Activated B cell treated with CpG ODN at 0.5 μM for 24 hours (primary cell): ENCODE measurements at regions not wholly inside any gene's neighbourhood (a gene's known extent, or its start where the extent isn't known, plus 50 kb on each side); places are given as distances from the start of the nearest gene placed in this dataset.

Experiments used
- ATAC-seq: fragments of 200-7000 bp; cut with Tn5 transposase; one replicate; pipeline ENCODE4 v1.10.0; 2021; ENCODE audit warnings: low read depth, mild to moderate bottlenecking, moderate library complexity
- CTCF ChIA-PET: fragments of 350-600 bp; sonication (Branson Sonifier 250); formaldehyde crosslinking; loops from one replicate; lab custom pipeline; 2021; ENCODE audit warnings: antibody characterized with exemption; lab: Charles Lee
- POLR2A ChIA-PET: fragments of 350-600 bp; sonication (Branson Sonifier 250); formaldehyde crosslinking; loops from one replicate; lab custom pipeline; 2021; ENCODE audit warnings: antibody characterized with exemption; lab: Charles Lee
- DNase-seq: peaks from one replicate; pipeline ENCODE4 v3.0.0; 2022
- H3K27ac Mint-ChIP-seq: one replicate; pipeline ENCODE4 v1.8.0; 2020; ENCODE audit warnings: mixed read lengths
- H3K27me3 Mint-ChIP-seq: one replicate; pipeline ENCODE4 v1.8.0; 2021; ENCODE audit warnings: mixed read lengths
- H3K36me3 Mint-ChIP-seq: one replicate; pipeline ENCODE4 v1.8.0; 2021; ENCODE audit warnings: low read depth, mixed read lengths
- H3K4me1 Mint-ChIP-seq: one replicate; pipeline ENCODE4 v1.8.0; 2021; ENCODE audit warnings: mixed read lengths
- H3K4me3 Mint-ChIP-seq: one replicate; pipeline ENCODE4 v1.8.0; 2020; ENCODE audit warnings: mild to moderate bottlenecking, mixed read lengths
- H3K9me3 Mint-ChIP-seq: one replicate; pipeline ENCODE4 v1.8.0; 2020; ENCODE audit warnings: mixed read lengths
- intact Hi-C: fragments of 100-400 bp; cut with micrococcal nuclease; formaldehyde crosslinking; loops from one replicate; pipeline ENCODE4 v1.15.1; 2024
- TF ChIP-seq, protein P1 (sequence below): fragments of 200-600 bp; IDR thresholded peaks from one replicate; pipeline ENCODE4 v1.8.0; 2022; ENCODE audit warnings: antibody characterized with exemption, mild to moderate bottlenecking

DNA sequence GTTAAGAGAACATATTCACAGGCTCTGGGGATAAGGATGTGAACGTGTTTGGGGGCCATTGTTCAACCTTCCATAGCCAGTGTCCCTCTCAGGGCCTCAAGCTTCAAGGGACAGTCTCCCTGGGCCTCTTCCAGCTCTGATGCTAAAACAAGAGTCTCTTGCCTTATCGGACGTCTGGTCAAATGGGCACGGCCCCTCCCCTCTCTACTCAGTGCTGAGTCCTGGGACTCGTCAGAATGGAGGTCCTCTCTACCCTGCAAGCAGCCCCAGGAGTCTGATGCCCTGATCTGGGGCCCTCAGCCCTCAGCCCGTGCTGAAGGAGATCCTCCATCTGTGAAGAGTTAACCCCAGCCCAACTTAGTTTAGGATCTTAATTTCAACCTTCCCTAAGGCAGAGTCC, 198.2 kb downstream of the ZFP36L2 start:
- intact Hi-C loops = no loop called here
- no peaks in the 10 kb centered on the region for H3K36me3 Mint-ChIP-seq
- peaks cover 10% of the 10 kb centered on the region for H3K4me1 Mint-ChIP-seq
- no peaks in the 10 kb centered on the region for H3K9me3 Mint-ChIP-seq
- TF ChIP-seq, protein P1, sequence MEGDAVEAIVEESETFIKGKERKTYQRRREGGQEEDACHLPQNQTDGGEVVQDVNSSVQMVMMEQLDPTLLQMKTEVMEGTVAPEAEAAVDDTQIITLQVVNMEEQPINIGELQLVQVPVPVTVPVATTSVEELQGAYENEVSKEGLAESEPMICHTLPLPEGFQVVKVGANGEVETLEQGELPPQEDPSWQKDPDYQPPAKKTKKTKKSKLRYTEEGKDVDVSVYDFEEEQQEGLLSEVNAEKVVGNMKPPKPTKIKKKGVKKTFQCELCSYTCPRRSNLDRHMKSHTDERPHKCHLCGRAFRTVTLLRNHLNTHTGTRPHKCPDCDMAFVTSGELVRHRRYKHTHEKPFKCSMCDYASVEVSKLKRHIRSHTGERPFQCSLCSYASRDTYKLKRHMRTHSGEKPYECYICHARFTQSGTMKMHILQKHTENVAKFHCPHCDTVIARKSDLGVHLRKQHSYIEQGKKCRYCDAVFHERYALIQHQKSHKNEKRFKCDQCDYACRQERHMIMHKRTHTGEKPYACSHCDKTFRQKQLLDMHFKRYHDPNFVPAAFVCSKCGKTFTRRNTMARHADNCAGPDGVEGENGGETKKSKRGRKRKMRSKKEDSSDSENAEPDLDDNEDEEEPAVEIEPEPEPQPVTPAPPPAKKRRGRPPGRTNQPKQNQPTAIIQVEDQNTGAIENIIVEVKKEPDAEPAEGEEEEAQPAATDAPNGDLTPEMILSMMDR = no peak
- no peak overlapping the region for H3K27ac Mint-ChIP-seq
- CTCF ChIA-PET = interaction anchor here (3.5 kb wide), 1 partner anchor 200 kb away, joined by 24 read pairs; no protein-coding TSS in a partner anchor
- DNase-seq = no peak
- peaks cover 2% of the 10 kb centered on the region for H3K27me3 Mint-ChIP-seq
- no peak for ATAC-seq
- H3K4me3 Mint-ChIP-seq = no peak overlapping the region
- POLR2A ChIA-PET = no interaction called here

- intact Hi-C loops = no loop called here
- Mint-ChIP-seq H3K9me3 (peaks cover 2% of the 10 kb centered on the region), H3K27ac (no peak overlapping the region), H3K27me3 (peaks cover 2% of the 10 kb centered on the region), H3K4me1 (peaks cover 10% of the 10 kb centered on the region), H3K4me3 (no peak overlapping the region), H3K36me3 (no peaks in the 10 kb centered on the region)
- POLR2A ChIA-PET = no interaction called here
- TF ChIP-seq, protein P1 = no peak
- ATAC-seq = no peak
- CTCF ChIA-PET = interaction anchor here (3.5 kb wide), 1 partner anchor 201 kb away, joined by 24 read pairs; no protein-coding TSS in a partner anchor
- no peak for DNase-seq
Observed at GRCh38 chr2:43027097-43027873, 199.1 kb downstream of the ZFP36L2 start.

GRCh38 chr2:43026426-43027096, 199.8 kb downstream of the ZFP36L2 start:
- H3K4me1 Mint-ChIP-seq = peaks cover 10% of the 10 kb centered on the region
- TF ChIP-seq, protein P1 = no peak
- intact Hi-C loops = no loop called here
- H3K27me3 Mint-ChIP-seq = peaks cover 2% of the 10 kb centered on the region
- peaks cover 2% of the 10 kb centered on the region for H3K9me3 Mint-ChIP-seq
- no peak for DNase-seq
- ATAC-seq = no peak
- no peak overlapping the region for H3K4me3 Mint-ChIP-seq
- ChIA-PET CTCF (interaction anchor here (3.5 kb wide), 1 partner anchor 202 kb away, joined by 24 read pairs; no protein-coding TSS in a partner anchor), POLR2A (no interaction called here)
- no peak overlapping the region for H3K27ac Mint-ChIP-seq
- H3K36me3 Mint-ChIP-seq = no peaks in the 10 kb centered on the region

DNA sequence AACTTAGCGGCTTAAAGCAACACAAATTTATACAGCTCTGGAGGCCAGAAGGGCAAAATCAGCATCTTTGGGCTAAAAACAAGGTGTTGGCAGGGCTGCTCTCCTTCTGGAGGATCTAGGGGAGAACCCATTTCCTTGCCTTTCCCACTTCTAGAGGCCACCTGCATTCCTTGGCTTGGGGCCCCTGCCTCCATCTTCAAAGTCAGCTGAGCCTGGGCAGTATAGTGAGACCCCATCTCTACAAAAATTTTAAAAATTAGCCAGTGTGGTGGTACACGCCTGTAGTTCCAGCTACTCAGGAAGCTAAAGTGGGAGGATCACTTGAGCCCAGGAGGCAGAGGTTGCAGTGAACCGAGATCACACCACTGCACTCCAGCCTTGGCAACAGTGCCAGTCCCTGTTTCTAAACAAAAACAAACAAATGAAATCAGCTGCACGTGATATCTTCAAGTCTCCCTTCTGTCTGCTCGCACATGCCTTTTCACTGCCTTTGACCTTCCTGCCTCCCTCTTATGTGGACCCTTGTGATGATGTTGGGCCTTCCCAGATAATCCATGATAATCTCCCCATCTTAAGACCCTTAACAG, 200.6 kb downstream of the ZFP36L2 start:
- POLR2A ChIA-PET = interaction anchor here (1.0 kb wide), 1 partner anchor 196 kb away, joined by 3 read pairs; no protein-coding TSS in a partner anchor
- TF ChIP-seq, protein P1 = no peak
- Mint-ChIP-seq H3K36me3 (no peaks in the 10 kb centered on the region), H3K4me3 (no peak overlapping the region), H3K27ac (no peak overlapping the region), H3K9me3 (peaks cover 2% of the 10 kb centered on the region), H3K27me3 (peaks cover 2% of the 10 kb centered on the region), H3K4me1 (peaks cover 10% of the 10 kb centered on the region)
- DNase-seq (no peak), ATAC-seq (no peak)
- CTCF ChIA-PET = interaction anchor here (3.5 kb wide), 1 partner anchor 203 kb away, joined by 24 read pairs; no protein-coding TSS in a partner anchor
- intact Hi-C loops = loop anchor here (2.0 kb wide), 1 partner anchor 105 kb away; no protein-coding TSS in a partner anchor
